Fibroblast of peridontal ligament (primary cell): ENCODE measurements at regions not wholly inside any gene's neighbourhood (a gene's known extent, or its start where the extent isn't known, plus 50 kb on each side); places are given as distances from the start of the nearest gene placed in this dataset.
A peak's percentile ranks its signal among the peaks of the same experiment; 100 is the strongest.
"Not testable (repeated sequence)": the region's sequence is repeated elsewhere in the genome, so short reads cannot be mapped to it uniquely, and the experiment has no call there.

Source experiments
- DNase-seq: peaks from one replicate; pipeline ENCODE4 v3.0.0-alpha.2; 2010; ENCODE audit errors: extremely low read depth

DNA sequence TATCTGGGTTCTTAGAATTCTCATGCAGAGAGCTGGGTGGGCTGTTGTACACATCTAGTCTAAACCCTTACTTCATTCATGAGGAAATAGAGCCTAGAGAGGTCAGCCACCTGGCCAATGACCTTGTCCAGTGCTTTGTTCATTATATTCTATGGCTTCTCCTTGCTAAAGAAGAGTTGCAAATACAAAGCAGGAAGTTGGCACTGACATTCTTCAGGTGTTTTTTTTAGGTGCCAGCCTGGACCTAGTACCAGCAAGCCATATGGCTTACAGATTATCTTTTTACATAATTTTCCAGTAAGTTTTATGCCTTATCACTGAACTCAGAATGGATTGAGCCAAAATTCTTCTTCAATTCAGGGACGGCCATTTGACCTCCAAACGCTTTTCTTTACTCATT, 54.7 kb upstream of the PGM2 start:
- DNase-seq, result no peak

DNA sequence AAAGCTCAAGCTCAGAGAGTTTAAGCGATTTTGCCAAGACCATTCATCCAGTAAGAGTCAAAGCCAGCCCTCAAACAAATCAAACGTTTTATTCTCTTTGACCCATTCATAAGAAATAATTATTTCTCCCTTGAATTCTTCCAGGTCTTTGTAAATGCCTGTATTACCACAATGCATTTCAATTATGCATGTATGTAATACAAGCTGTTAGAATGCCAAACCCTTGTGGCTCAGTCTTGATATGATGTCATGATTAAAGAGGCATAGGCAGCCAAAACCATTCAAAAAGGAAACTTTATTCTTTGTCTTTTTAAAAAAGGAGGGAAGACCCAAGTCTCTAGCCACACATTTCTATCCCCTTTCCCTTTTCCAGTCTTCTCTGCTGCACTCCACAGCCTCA, 56.5 kb upstream of the PGM2 start:
- DNase-seq, result peak; percentile 81

DNA sequence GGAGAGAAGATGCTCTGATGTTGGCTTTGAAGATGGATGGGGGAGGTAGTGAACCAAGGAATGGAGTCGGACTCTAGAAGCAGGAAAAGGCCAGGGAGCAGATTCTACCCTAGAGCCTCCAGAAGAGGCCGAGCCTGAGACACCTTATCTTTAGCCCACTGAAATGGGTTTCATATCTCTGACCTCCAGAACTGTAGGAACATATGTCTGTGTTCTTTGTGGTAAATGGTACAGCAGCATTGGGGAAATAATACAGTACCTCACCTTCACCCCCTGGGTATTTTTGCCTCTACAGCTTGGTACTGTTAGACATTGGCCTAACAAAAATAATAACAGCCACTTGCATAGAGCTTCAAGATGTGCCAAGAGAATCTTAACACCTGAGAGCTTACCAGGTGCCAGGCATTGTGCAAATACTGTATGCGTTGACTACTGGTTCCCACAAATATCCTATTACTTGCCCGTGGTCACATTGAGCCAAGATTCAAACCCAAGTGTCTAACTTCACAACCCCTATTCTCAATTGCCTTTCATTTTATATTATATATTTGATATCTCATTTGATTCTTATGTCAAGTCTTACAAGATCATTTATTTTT, 57.0 kb upstream of the PGM2 start:
- no peak for DNase-seq

DNA sequence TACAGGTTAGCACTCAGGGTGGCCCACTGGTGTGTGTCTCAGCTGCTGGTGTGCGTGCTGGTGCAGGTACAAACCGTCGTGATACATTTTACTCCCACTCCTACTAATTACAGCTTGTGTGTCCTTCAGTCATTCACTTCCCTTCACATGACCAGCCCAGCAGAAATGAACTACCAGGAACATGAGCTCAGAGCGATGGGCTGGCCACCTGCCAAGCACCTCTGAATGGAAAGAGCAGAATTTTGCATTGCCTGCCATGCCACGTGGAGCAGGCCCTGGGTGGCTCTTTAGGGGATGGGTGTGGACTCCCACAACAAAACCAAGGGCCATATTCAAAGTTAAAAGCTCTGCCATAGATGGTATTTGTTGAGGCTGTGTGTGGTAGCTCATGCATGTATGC, 58.9 kb upstream of the PGM2 start:
- DNase-seq, result peak; percentile 12

DNA sequence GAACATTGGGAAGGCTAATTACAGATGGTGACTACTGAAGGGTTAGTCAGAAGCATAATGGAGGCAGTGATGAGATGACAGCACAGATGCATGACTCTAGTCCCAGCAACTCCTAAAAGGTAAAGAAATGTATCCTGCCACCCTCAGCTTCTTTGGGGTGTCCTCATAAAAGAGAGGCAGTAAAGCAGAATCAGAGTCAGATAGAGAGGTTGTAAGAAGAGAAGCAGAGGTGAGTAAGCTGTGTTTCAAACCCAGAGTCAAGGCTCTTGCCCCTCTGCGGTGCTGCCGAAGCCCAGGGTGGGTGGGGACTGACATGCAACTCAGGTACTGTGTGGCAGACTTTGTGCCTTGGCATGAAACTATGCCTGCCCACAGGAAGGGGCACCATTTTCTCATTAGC, 59.5 kb upstream of the PGM2 start:
- no peak for DNase-seq

DNA sequence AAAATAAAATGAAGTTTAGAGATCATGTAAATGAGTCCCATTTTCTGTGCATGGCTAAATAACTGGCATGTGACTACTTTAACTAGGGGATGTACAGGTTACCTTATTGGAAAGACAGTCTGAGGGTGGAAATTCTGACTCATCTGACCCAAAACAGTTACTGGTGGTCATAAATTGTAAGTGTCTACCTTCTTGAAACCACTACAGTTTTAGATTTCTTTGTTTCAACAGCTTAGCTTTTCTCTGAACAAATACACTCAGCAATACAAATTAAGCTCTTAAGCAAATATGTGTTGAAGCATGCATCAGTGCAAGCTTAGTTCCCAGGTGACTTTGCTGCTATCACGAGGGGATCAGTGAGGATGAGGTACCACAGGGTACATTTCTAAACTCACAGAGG, 60.7 kb upstream of the PGM2 start:
- no peak for DNase-seq

DNA sequence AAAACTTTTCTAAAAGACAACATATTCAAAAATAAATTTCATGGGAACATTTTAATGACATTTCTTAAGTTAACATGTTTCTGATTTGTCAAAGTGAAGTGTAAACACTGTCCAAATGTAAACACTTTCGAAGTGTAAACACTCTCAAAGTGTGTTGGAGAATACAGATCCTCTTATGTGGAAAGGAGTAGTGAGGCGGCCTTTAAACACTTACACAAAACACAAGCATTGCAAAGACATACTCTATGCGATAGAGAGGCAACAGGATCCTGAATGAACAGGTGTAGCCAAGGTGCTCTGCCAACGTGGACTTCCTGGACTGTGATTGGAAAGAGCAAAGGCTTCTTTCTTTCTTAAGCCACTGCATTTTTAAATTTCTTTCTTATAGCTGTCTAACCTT, 62.7 kb upstream of the PGM2 start:
- no peak for DNase-seq

DNA sequence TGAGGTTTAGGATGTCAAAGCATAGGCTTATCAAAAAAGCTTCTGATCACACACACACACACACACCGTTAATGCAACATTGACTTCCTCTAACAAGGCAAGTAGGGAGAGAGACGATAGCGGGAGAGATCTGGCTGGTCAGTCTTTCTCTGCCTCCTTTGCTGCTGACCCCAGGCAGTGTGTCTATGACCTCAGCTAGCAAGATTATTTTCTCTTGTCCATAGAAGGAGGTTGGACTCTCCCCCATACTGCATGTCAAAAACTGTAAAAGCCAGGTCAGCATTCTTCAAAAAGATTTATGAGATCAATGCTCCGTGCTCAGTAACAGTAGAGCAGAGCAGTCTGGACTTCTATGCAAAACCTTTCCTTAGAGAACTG, 63.5 kb upstream of the PGM2 start:
- no peak for DNase-seq

DNA sequence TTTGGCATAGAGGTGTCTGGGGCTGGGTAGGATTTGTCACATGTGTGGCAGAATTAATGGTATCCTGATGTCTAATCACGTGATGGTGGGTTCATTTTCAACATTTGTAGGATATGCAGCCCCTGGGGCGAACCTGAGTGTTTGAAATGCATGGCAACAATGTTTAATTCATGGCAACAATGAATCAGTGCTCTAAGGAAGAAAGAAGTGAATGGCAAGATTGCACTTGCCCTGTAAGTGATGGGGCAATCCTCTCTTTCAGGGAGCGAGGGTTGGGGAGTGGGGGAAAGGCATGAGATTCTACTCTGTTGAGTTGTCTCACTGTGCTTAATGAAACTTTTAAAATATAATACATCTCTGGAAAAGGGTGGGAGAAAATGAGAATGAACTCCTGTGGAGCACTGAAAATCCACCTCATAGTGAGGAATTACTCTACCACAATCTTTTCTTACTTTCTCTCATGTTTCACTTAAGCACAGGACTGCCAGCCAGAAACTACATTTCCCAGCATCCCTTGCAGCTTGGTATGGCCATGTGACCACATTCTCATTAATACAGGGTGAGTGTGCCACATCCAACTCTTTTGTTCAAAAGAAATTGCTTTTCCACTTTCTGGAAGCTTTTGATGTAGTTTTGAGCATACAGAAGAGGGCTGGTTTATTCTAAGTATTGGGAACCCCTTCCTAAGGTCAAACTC, 64.0 kb upstream of the PGM2 start:
- DNase-seq, result peak; percentile 4

DNA sequence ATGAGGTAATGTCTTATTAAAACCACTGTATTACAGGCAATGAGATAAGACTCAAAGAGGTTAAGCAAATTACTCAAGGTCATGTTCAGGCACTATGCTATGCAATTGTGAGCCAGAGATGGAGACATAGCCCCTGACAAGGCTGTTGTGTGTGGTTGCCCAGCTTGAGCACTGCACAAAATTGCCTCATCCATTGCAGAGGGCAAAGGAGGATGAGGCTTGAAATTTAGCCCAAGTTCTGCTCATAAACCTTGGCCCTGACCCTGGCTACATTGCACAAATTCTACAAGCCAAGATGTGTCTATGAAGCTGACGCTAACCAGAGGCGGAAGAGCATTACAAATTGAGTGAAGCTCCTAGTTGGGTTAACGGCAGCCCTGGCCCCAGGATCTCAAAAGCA, 65.6 kb upstream of the PGM2 start:
- DNase-seq, result no peak

DNA sequence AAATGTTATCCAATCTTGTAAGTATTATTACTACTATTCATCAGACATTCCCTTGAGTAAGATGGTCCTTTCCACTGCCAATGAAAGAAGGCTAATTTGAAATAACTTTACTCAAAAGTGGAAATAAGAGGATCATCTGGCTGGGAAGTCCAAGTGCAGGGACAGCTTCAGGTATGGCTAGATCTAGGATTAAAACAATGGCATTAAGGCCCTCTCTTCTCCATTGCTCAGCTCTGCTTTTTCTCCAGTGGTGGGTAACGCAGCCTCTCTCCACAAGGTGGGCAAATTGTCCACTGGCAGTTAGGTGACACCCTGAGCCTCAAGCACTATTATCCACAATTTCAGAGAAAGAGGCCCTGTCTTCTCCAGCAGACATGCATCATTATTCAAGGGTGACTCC, 66.7 kb upstream of the PGM2 start:
- DNase-seq, result no peak

DNA sequence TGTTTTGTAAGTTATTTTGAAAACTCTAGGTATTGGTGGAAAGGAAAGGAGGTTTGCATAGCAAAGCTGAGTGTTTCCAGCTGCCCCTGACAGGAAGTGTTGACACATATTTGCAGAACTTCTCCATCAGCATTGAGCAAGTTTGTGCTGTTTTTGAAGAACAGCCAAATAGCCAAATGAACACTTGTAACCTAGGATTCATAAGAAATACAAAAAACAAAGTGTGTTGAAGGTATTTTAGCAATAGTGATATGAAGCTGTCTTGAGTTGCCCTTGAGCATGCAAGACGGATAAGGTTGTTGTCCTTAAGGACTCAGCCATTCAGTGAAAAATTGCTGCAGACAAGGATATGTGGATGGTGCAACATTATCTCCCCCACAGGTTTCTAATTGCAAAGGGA, 68.3 kb upstream of the PGM2 start:
- peak; percentile 39 for DNase-seq

DNA sequence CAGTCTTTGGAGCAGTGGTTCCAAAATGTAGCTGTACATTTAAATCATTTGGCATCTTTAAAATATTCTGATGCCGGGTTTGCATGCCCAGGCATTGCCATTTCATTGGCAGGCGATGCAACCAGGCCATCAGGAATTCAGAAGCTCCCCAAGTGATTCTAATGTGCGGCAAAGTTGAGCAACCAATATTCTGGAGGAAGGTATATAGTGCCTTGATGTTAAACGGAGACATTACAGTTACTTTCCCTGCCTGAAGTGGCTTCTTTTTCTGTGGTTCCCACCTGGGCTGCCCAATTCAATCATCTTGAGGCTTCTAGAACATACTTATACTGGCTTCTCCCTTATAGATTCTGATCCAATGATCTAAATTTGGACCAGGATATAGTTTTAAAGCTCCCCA, 68.7 kb upstream of the PGM2 start:
- no peak for DNase-seq

DNA sequence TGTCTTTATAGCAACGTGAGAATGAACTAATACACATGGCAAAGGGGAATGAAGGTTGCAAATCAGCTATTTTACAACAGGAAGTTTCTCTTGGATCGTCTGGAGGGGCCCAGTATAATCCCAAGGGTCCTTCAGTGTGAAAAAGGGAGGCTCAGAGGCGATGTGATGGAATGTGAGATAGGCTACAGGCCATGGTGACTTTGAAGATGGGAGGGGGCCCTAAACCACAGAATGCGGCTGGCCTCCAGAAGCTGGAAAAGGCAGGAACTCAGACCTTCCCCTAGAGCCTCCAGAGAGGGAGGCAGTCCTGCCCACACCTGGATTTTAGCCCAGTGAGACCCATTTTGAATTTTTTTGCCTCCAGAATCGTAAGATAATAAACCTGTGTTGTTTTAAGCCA, 69.4 kb upstream of the PGM2 start:
- DNase-seq, result no peak

DNA sequence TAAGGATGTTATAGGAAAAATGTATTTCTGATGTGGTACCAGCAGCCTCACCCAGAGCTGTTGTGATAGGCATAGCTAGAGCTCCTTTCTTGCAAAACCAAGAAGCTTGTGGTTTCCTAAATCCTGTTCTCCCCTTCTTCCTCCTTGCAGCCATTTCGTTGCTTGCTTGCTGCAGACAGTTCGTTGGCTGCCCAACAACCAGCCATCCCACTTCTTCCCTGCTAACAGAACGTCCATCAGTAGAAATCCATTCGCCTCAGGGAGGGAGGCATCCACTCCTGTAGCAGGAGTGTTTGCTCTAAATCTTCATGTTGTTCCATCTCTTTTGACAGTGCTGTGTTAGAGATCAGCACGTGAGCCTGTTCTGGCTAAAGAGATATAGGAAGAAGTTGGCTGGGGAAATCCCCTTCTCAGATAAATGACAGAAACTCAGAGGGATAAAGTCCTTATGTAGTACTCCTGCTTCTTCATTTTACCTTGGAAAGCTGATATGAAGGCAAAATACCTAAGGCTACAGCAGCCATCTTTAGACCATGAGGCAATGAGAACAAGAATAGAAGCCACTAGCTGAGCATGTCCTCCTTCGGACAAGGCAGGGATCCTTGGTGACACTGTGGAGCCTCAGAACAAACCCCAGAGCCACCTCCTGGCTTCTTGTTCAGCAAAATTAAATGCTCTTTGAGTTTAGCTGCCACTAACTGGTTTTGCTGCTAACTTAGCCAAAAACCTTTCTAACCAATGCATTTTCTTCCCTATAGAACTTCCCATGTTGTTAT, 68.4 kb upstream of the RELL1 start:
- DNase-seq, result no peak

DNA sequence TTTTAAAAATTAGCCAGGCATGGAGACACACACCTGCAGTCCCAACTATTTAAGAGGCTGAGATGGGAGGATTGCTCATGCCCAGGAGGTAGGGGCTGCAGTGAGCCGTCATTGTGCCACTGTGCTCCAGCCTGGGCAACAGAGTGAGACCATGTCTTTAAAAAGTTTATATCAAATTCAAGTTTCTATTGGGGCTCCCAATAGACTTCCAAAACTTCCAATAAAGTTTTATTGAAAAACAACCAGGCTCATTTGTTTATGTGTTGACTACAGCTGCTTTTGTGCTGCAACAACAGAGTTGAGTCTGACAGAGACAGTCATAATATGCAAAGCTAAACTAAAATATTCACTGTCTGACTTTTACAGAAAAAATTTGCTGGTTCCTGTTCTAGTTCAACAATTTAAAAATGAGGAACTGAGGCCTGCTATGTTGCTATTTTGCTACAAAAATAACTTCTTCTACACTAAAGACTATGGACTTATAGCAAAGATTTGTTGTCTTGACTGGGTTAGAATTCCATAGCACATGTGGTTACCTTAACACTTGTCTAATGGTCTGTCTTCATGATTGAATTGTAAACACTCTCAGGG, 63.3 kb upstream of the RELL1 start:
- DNase-seq, result no peak

DNA sequence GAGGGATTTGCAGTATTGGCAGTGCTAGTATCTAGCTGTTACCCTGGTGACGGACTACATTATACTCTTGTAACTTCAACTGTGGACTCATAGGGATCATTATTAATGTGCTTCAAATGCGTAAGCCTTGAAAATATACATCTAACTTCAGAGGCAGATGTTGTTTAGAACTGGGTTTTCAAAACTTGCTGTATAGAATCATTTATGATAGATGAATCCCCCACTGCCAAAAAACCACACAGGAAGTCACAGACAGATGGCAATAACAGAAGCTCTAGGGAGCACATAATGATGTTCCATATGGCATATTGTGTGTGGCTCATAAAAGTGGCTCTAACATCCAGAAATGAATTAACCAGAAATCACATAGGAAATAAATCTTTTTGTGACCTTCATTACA, 62.3 kb upstream of the RELL1 start:
- no peak for DNase-seq

DNA sequence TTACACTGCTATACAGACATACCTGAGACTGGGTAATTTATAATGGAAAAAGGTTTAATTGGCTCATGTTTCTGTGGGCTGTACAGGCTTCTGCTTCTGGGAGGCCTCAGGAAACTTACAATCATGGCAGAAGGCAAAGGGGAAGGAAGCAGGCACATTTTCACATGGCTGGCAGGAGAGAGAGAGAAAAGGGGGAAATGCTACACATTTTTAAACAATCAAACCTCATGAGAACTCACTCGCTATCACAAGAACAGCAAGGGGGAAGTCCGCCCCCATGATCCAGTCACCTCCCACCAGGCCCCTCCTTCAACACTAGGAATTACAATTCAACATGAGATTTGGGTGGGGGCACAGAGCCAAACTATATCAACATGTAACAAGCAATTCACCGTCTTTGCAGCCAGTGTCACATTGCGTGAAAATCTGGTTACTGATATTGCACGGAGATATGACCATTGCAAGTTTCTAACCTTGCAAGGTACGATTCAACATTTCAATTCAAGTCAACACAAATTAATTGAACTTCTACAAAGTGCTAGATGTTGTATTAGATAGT, 61.7 kb upstream of the RELL1 start:
- DNase-seq, result no peak

DNA sequence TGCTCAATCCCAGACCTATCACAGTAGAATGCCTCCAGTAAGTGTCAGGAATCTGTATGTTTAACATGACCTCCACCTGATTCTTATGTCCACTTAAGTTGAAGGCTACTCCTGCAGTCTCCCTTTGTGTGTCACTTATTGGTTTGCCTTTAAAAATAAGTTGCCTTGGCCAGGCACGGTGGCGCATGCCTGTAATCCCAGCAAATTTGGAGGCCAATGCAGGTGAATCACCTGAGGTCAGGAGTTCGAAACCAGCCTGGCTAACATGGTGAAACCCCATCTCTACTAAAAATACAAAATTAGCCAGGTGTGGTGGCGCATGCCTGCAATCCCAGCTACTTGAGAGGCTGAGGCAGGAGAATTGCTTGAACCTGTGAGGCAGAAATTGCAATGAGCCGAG, 60.7 kb upstream of the RELL1 start:
- DNase-seq, result not testable (repeated sequence)

DNA sequence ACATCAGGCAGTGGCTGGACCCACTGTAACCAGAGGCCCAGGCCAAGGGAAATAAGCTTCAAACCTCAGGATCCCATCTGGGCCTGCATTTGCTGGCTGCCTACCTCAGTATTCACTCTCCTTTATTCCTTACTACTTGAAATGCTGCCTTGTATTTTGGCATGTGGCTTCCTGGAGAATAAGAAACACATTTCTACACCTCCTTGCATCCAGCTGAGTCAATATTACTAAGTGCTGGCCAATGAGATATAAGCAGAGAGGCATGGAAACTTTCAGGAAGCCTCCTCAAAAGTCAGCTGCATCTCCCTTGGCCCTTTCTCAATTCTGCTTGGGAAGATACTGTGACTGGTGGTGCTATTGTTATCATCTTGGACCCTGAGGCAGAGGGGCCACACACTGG, 59.8 kb upstream of the RELL1 start:
- DNase-seq, result peak; percentile 60

DNA sequence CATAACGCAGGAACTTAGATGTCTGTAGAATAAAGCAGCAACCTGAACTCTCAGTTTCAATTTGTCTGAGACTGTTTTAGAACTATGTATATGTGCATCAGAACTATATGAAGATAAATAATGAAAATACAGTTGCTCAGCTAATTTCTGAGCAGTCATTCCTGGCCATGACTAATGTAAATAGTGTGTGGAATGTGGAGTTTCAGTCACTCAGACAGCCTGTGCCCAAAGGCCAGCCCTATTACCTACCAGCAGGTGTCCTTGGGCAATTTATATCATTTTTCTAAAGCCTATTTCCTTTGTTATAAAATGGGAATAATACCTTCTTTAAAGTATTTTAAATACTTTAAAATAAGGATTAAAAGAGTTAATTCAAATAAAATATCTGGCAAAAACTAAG, 56.0 kb upstream of the RELL1 start:
- no peak for DNase-seq

DNA sequence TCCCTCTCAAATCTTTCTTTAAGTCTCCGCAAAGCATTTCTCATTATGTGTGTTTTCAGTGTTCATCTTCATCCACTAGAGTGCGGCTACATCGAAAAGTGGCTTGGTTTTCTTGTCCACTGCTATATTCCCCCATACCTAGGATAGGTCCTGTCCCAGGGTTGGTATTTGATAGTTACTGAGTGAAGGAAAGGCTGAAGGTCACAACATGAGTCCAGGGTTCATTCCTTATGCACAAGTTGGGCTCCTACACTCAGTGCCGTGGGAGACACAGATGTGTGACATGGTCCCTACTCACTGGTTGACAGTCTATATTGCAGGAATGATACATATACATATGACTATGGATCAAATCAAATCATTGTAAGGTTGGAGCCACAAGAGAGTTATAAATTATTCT, 55.4 kb upstream of the RELL1 start:
- no peak for DNase-seq

DNA sequence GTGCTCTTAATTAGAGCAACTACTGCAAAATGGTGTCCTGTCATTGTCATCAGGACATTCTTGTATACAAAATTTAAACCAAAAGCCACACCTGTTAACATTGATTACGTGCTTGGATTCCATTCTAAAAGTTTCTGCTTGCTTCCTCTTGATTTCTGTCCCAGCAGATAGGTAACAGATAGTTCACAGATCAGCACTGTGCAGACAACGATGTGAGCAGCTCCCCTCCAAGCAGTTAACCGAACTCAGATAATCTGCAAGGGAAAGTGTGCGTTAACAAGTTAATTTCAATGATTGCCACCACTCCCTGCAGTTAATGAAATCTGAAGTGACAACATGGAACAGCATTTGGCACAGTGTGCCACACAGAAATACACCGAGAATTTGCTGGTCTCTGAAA, 54.4 kb upstream of the RELL1 start:
- no peak for DNase-seq
